Cardiac muscle cell (in vitro differentiated cells and primary cell): ENCODE measurements at regions not wholly inside any gene's neighbourhood (a gene's known extent, or its start where the extent isn't known, plus 50 kb on each side); places are given as distances from the start of the nearest gene placed in this dataset.
A peak's percentile ranks its signal among the peaks of the same experiment; 100 is the strongest.

ENCODE experiments used
- DNase-seq, 2 donors: peaks; one replicate each; pipeline versions ENCODE4 v3.0.0 to v3.0.0-alpha.2; 2010 to 2017; ENCODE audit warnings: low read depth in 1 of 2, low spot score in 1 of 2
- H3K27ac ChIP-seq: fragments of 200-600 bp; sonication (generic); 2 replicates; pipeline ENCODE4 v1.5.1; 2016
- H3K27me3 ChIP-seq: fragments of 200-600 bp; sonication (generic); 2 replicates; pipeline ENCODE4 v1.6.0; 2016; ENCODE audit warnings: control low read depth
- H3K36me3 ChIP-seq: fragments of 200-600 bp; sonication (generic); 2 replicates; pipeline ENCODE4 v1.5.1; 2016; ENCODE audit warnings: control low read depth
- H3K4me1 ChIP-seq: fragments of 200-600 bp; sonication (generic); 2 replicates; pipeline ENCODE4 v1.8.1; 2017; ENCODE audit warnings: low read depth, mild to moderate bottlenecking, mixed run types
- H3K4me3 ChIP-seq: fragments of 200-600 bp; sonication (generic); 2 replicates; pipeline ENCODE4 v1.5.1; 2016; ENCODE audit warnings: mild to moderate bottlenecking
- H3K9me3 ChIP-seq: fragments of 200-600 bp; sonication (generic); 2 replicates; pipeline ENCODE4 v1.5.1; 2017; ENCODE audit warnings: low read depth, mild to moderate bottlenecking, control low read depth
- TF ChIP-seq, protein P1 (sequence below): IDR thresholded peaks from 2 replicates; pipeline ENCODE4 v1.5.1; 2012; ENCODE audit warnings: low read depth, mild to moderate bottlenecking, low read length

DNA sequence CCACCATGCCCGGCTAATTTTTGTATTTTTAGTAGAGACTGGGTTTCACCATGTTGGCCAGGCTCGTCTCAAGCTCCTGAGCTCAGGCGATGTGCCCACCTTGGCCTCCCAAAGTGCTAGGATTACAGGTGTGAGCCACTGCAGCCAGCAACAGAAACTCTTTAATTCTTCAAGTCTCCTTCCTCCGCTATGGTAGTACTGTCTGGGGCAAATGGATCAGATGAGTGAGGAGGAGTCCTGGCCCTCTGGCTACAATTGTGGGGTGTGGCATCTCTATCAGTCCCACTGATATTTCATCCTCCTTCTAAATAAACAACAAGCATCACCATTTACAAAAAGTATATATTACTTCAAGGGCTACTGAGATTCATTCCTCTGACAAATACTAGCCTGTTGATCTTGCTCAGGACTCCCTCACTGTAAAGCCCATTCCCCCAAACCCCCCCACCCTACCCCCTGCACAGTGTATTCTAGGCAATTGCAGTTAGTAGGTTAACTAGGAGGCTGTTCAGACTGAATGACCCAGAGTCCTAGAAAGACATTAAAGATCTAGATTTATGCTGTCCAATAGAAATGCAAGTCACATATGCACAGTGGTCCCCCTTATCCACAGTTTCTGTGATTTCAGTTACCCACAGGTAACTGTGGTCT is 71.2 kb upstream of the STAM2 start:
- no peak for DNase-seq
- no peaks in the 10 kb centered on the region for H3K9me3 ChIP-seq
- no peak overlapping the region for H3K27ac ChIP-seq
- no peaks in the 10 kb centered on the region for H3K36me3 ChIP-seq
- H3K4me3 ChIP-seq: no peak overlapping the region
- H3K4me1 ChIP-seq: no peaks in the 10 kb centered on the region
- H3K27me3 ChIP-seq: no peaks in the 10 kb centered on the region
- TF ChIP-seq, protein P1, sequence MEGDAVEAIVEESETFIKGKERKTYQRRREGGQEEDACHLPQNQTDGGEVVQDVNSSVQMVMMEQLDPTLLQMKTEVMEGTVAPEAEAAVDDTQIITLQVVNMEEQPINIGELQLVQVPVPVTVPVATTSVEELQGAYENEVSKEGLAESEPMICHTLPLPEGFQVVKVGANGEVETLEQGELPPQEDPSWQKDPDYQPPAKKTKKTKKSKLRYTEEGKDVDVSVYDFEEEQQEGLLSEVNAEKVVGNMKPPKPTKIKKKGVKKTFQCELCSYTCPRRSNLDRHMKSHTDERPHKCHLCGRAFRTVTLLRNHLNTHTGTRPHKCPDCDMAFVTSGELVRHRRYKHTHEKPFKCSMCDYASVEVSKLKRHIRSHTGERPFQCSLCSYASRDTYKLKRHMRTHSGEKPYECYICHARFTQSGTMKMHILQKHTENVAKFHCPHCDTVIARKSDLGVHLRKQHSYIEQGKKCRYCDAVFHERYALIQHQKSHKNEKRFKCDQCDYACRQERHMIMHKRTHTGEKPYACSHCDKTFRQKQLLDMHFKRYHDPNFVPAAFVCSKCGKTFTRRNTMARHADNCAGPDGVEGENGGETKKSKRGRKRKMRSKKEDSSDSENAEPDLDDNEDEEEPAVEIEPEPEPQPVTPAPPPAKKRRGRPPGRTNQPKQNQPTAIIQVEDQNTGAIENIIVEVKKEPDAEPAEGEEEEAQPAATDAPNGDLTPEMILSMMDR: no peak

- Histone ChIP-seq H3K27ac (no peak overlapping the region), H3K4me1 (no peaks in the 10 kb centered on the region), H3K4me3 (no peak overlapping the region), H3K36me3 (no peaks in the 10 kb centered on the region), H3K27me3 (no peaks in the 10 kb centered on the region), H3K9me3 (no peaks in the 10 kb centered on the region)
- no peak for DNase-seq
- TF ChIP-seq, protein P1: no peak
Observed at GRCh38 chr2:152247337-152247695, 71.8 kb upstream of the STAM2 start.

GRCh38 chr2:152250421-152251100 is 75.0 kb upstream of the STAM2 start:
- no peaks in the 10 kb centered on the region for H3K36me3 ChIP-seq
- H3K4me1 ChIP-seq: no peaks in the 10 kb centered on the region
- TF ChIP-seq, protein P1: no peak

DNA sequence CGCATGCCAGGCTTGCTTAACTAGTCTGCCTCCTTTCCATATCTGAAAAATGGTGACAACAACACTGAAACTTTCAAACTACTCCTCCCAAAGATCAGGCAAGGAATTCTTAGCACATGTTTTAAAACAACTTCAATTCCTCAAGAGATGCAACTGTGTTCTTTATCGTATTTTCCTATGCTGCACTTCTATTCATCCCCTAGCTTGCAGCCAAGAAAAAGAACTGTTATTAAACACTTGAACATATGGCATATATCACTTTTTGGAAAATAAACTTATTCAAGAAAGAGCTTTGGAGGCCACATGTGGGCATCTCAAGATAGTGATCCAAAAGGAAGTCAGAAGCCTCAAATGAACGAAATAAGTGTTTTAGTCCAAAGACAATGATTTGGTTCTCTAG is 75.6 kb upstream of the STAM2 start:
- no peaks in the 10 kb centered on the region for H3K9me3 ChIP-seq
- H3K4me3 ChIP-seq: no peak overlapping the region
- H3K36me3 ChIP-seq: no peaks in the 10 kb centered on the region
- peak in 1 of 2 donors; percentile 2 for DNase-seq
- no peaks in the 10 kb centered on the region for H3K4me1 ChIP-seq
- TF ChIP-seq, protein P1: no peak
- H3K27me3 ChIP-seq: no peaks in the 10 kb centered on the region
- H3K27ac ChIP-seq: no peak overlapping the region

More at GRCh38 chr2:152250421-152251100, 75.0 kb upstream of the STAM2 start:
- H3K27ac ChIP-seq: no peak overlapping the region
- no peak overlapping the region for H3K4me3 ChIP-seq
- no peak for DNase-seq
- H3K27me3 ChIP-seq: no peaks in the 10 kb centered on the region
- no peaks in the 10 kb centered on the region for H3K9me3 ChIP-seq

DNA sequence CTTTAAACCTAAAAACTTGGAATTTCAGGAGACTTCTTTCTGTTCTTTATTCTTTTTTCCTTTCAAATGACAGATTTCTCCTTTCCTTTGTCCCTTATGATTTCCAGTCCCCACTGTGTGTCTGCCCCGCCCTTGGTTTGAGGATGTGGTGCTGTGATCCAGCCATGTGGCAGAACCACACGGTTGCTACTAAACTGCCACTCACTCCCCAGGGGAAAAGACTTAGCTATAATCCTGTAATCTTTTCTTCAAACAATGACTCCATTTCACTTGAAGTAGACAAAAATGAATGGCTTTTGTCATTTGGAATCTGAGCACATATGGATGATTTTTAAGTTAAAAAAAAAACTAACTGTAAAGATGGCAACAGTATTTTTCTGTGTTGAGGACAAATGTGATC is 76.2 kb upstream of the STAM2 start:
- Histone ChIP-seq H3K36me3 (no peaks in the 10 kb centered on the region), H3K4me3 (no peak overlapping the region), H3K27ac (no peak overlapping the region), H3K4me1 (no peaks in the 10 kb centered on the region), H3K9me3 (no peaks in the 10 kb centered on the region), H3K27me3 (no peaks in the 10 kb centered on the region)
- TF ChIP-seq, protein P1: no peak
- DNase-seq: no peak
